ENCODE measurements at regions not wholly inside any gene's neighbourhood (a gene's known extent, or its start where the extent isn't known, plus 50 kb on each side); places are given as distances from the start of the nearest gene placed in this dataset.

DNA sequence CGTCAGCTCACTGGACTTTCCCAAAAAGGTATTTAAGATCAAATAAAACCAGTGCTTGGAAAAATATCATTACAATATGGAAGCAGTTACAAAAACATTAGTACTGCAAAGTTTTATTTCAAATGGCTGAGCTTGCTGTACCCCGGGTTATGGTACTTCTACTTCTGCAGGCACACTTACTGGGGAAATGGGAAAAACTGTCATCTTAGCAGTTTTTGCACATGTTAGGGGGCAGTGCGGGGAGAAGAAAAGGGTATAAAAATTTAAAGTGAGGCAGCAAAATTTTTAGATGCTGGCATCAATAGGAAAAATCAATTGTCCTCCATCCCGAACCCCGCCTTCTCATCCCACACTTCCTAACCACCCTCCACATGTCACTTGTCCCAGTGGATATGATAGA lies 133.4 kb downstream of the ATG4C start:
- no peak for FAIRE-seq

DNA sequence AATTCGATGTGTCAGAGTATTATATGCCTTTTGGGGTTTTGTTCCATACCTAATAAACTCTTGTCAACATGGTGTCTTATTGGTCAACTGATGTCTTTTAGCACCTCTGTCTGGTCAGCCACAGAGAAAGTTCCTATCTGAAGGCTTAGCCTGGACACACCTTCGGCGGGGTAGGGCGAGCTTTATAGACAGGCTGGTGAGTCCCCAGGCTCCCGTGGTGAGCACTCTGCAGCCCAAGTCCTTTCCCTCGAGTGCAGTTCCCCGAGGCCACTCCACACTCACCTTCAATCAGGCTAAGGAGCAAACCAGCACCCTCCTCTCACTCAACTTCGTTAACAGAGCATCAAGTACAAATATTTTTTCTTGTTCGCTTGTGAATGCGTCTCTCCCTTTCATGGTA lies 133.9 kb downstream of the ATG4C start:
- FAIRE-seq: no peak

DNA sequence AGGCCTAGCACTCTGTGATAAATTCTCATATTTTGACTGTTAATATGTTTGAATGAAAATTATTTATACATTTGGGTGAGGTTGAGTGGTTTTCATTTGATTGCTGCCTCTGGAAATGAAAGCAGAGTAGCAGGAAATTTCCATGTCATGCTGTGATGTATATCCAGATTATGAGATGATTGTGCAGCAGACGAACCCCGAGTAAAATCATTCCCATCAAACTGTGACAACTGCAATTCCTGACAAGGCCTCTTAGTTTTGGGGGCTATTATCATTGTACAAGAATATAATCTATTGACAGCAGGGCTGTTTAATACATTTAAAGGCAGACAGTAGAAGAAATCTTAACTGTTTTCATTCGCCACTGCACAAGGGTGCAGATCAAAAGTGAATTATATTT lies 134.8 kb downstream of the ATG4C start:
- no peak for FAIRE-seq

DNA sequence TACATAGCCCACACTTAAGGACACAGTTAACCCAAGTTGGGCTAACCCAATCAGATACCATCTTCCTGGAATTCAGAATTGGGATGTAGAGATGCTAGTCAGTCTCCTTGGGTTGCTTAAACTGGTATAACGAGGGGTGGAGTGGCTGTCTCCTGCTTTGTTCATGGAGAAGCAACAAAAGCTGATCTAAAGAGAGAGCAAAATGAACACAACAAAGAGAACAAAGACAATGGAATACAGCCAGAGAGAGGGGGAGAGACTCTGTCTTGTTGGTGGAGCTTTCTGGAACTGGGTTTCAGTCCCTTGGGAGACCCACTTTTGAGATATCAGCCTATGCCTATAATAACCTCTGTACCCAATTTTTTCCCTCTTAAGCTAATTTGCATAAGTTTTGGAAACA lies 138.1 kb downstream of the ATG4C start:
- no peak for FAIRE-seq

DNA sequence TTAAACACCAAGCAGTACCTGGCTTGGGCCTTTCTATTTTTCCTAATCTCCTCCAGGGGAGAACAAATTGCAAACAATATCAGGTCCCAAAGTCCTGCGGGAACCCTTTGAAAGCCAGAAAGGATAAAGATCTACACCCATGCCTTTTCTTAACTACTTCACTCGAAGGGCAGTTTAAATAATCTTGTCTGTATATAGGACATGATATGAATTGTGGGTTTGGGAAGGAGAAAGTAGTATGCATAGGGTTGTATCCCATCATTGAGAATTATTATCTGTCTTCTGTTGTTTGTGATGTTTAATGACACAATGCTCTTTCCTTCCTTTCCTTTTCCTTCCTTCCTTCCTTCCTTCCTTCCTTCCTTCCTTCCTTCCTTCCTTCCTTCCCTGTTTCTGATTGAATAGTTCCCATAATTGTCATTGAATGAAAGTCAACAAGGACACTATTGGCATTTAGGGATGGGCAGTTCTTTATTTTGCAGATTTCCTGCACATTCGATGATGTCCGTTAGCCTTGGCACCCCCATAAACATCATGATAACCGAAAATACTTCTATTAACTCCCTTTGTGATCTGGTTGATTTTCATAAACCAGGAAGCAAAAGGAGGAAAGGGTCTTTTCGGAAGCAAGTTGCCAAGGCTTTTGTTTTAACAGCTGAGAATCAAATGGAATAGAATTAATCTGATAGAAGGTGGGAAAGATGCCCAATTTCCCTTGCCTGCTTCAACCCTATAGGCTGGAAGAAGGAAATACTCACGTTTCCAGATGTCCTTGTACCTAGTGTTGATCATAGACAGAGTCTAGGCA lies 141.3 kb downstream of the ATG4C start:
- FAIRE-seq: no peak

DNA sequence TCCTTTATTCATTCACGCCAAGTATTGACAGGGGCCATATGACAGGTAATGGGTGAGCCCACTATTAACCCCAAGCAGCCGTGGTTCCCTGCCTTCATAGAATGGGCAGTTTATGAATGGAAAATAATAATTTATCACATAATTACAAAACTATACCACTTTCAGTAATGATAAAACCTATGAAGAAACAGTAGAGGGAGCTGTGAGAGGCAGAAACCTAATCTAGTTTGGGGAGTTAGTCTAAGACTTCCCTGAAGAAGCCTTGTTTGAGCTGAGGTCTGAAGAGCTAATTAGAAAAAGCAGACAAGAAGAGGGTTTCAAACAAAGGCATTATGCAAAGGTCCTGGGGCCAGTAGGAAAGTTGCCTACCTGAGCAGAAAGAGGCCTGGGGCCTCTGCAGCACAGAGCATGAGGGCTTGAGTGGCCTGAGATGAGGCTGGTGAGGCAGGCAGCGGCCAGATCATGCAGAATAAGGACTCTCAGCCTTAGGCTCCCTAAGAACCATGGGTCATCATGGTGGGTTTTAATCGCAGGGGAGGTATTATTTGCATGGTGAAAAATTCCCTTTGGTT lies 142.8 kb downstream of the ATG4C start:
- no peak for FAIRE-seq

DNA sequence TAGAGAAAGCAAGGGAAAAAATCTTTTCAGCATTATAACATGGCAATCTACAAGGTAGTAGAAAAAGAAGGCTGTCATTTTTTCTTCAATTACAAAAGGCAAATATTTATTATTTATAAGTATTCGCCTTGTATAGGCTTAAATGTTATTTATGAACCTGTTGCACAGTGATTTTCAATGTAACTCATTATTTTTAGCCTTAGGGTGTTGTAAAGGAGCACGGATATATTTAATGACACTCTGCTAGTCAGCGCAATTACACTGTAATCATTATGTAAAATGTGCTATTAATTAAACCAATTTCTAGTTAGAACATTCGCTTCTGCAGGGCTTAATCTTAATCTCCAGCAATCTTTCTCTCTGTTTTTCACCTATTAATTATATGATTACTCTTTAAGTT lies 145.0 kb downstream of the ATG4C start:
- FAIRE-seq: no peak

DNA sequence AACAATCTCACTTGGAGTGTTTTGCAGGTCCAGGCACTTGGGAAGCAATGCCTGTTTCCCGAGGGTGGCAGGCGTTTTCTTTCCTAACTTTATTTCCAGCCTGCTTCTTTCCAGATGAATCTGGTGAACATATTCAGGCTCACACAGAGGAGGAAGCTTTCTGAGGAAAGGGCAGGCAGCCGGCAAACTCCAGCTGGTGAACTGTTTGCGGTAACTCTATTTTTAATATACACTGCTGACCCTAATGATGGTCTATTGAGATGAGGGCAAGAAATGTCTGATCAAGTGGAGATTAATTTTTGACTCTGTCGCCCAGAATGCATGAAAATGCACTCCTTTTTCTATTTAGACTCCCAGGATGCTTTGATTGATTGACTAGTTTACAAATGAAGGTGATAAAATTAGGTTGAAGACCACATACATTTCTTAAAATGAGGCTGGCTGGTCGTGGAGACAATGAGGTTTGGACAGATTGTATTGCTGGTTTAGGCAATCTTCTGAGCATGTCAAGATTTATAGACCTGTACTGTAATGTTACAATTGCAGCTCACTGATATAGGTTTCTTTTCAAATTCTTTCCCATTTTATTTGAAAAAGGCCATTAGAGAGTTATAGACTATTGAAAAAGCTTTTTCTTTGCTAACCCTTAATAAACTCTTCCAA lies 153.8 kb downstream of the ATG4C start:
- FAIRE-seq: no peak

DNA sequence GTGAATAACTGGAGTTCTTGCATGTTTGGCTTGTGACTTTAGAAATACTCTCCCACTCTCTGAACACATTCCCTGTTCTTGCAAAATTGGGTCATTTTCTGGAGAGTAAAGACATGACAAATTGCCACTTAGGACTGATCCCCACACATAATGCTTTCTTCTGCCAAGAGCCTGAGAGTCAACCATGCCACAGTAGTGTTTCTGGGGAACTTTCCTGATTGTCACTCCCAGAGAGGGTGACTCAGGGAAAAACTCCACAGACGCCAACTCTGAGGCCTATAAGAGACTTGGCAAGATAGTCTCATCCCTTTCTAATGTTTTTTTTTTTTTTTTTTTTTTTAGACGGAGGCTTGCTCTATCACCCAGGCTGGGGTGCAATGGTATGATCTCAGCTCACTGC lies 157.8 kb downstream of the ATG4C start:
- FAIRE-seq: no peak

DNA sequence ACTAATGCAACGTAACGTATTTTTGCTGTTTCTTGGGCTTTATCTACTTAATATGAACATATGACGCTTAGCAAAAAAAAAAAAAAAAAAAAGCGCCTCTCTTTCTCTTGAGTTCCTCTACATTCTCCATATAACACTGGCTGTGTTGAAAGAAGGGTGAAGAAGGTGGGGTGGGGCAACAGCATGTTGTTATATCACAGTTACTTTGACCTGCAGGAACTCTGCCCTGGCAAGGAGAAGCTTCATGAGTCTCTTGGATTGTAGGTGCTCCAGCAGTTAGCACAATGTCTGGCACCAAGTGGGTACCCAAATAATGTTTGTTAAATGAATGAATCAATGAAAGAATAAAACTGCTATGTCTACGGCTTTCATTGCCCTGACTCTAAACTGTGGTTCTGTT lies 162.6 kb downstream of the ATG4C start:
- no peak for FAIRE-seq

DNA sequence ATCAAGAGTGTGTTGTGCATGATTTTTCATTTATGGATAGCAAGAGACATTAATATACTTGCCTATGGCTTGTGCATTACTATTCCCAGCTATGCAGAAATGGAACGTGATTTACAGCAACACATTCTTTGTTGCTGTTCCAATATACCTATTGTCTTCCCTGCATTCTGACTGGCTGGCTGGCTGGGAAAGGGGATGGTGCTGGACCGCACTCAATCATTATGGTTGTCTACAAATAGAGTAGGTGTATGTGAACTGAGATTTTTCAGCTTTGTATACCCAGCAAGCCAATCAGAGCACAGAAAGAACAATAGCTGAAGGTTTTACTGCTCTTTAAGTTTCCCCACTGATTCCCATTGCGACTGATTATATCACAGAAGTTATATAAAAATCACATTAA lies 167.5 kb downstream of the ATG4C start:
- FAIRE-seq: no peak

DNA sequence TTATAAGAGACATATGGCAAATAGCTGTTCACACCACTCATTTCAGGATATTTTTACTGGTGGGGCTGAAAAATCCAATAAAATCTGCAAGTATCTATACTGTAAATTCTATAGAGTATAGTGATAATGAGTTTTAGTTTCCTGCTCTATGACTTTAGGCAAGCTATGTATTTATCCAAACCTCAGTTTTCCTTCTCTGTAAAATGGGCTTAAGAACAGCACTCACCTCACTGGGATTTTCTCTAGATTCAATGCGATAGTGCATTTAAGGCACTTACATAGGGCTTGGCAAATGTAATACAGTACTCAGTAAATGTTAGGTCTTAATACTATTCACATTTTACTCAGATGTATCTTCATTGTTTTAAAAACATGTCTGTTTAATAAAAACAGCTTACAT lies 168.7 kb downstream of the ATG4C start:
- no peak for FAIRE-seq

DNA sequence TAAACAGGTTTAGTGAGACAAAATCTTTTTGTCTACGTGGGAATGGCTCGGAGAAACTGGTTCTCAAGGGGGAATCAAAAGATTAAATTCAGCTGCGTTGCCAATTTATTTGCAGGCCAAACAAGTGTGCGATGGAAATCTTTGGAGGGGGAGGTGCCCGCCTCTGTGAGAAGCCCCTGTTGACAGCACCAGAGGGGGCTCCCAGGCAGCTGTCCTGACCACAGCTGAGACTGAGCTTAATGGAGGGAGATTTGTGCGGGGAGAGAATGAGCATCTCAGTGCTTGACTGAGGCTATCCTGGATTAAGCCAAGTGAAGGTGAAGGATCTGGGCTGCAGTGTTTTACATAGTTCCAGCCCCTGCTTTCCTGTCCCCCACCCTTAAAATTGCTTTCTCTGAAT lies 169.7 kb downstream of the ATG4C start:
- FAIRE-seq: no peak

DNA sequence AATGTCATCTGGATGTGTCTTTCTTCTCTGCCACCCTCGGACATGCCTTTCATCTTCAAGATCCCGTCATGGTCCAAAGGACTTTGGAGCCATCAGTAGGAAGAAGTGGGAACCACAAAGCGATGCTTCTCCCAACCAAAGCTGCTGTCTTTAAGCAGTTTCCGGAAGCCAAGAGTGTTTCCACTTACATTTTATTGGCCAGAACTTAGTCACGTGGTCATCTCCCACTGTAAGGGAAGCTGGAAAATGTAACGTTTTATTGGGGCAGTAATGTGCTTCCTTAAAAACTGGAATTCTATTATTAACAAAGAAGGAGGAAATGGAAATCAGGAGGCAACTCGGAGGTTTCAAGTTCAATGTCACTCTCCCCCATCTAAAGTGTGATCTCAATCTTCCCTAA lies 170.8 kb downstream of the ATG4C start:
- no peak for FAIRE-seq

DNA sequence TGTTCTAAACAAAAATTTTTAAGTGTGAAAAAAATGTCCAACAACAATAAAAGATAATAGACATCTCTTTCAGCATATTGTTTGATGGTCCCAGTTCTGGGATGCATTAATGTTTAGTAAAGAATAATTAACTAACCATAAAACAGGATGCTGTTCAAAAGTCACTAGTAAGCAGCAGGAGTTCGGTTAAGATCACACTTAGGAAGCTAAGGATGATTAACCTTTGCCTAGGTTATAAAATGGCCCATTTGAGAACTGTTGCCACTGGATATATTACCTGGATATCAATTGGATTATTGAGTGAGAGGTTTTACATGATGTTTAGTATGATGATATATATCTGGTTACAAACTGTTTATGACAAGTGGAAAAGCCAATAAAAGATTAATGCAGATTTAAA lies 171.7 kb downstream of the ATG4C start:
- FAIRE-seq: no peak

DNA sequence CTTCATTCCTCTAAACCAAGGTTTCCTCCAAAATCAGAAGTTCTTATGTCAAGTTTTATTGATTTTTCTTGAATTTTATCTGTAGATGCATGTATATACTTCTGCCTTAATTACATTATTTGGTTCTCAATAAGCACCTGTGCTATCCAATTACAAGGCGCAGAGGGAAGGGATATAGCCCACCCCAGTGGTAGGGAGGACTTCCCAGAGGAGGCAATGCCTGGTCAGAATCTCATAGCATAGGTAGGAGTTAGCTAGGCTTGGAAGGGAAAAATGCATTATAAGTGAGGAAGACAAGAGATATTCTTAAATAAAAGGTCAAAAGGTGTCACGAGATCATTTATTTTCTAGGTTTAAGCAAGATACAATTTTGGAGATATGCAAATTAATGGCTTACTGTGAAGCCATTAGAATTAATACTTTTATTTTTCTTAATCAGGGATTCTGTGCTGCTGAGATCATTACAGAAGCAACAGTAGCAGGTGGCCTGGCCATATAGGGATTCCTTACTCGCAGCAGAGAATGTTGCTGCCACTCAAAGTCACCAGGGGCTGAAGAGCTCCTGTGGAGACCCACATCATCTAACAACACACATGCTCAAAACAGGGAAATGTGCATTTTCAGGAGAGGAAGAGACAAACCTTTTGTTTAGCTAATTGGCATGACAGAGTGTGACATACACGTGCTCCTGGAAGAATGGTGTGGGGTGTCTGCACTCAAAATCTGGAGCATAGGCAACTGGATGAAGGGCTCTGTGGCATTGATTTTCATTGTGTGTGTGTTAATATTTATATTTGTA lies 178.3 kb downstream of the ATG4C start:
- FAIRE-seq: no peak

DNA sequence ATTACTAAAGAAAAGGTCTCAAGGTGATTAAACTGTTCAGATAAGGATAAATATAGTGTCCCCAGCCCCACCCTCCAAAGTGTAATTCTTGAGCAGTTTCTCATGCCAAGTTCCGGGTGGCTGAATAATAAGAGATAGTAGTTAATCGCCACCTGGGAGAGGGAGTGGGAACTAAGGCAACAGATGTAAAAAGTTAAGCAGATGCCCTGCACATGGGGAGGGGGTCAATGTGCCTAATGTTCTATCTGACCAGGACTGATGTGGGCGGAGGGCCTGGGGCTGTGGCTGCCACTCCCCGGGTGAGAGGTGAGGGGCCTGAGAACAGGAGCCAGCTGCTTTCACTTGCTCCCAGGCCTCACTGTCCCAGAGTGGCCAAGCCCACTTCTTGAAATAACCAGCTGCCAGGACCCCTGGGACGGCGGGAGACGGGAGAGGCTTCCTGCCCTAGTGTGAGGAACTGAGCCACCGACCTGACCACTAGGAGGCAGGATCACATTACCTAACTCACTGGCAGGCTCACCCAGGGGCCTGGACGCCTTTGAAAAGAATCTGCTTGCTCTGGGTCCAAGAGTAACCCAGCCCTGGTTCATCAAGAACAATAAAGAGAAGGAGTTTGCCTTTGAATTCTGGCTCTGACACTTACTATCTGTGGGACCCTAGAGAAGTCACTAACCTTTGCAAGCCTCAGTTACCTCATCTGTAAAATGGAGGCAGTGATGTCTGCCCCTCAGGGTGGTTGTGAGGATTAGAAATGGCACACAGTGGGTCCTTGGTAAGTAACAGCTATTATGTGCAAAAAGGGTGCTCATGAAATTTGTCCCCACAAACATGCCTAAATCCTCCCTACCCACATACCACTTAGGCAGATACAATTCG lies 179.2 kb downstream of the ATG4C start:
- no peak for FAIRE-seq

DNA sequence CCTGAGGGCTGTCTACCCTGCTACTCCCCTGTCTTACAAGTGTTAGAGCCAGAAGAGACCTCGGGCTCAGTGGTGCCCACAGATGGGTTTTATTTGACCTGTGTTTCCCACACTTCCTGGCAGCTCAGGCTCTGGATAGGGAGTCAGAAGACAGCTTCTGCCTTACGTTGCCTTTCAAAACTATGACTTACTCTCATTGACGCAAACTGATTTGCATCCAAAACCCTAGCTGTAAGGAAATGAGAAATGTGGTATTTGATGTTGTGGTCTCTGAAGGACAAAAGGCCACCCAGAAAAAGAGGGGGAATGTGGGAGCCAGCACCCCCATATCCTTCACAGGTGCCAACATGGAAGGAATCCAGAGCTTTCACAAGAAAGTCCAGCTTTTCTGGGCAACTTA lies 180.2 kb downstream of the ATG4C start:
- FAIRE-seq: no peak

DNA sequence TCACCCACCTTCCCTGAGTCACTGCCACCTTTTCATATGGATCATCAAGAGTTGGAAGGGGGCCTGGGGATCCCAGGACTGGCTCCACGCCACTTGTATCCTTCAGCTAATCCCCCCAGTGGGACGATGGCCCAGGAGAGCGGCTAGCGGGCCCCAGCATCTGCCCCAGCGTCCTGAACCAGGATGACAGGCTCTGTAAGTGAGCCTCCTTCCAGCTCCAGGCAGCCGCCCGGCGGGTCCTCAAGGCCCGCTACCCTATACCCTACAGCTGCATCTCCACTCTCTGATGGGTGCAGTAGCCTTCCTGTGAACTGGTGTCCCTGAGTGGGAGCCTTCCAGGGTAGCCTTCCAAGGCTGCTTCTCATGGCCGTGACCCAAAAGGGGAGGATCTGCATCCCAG lies 183.1 kb downstream of the ATG4C start:
- no peak for FAIRE-seq

DNA sequence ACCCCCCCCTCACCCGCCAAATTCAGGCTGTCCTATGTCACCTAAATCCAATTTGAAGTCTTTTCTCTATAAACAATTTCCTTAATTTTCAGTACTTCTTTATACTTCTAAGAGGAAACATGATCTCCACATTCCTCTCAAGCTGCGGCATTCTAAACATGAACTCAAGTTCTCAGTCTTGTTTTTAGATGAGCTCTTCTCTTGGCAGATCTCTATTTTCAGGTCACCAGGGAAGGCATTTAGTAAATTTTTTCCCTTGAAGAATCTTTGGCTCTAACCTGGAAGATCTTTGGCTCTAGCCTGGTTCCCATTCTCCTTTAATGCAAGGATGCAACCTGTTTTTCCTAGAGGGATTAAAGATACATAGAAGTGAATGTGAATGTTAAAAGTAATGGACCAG lies 193.4 kb downstream of the ATG4C start:
- no peak for FAIRE-seq

DNA sequence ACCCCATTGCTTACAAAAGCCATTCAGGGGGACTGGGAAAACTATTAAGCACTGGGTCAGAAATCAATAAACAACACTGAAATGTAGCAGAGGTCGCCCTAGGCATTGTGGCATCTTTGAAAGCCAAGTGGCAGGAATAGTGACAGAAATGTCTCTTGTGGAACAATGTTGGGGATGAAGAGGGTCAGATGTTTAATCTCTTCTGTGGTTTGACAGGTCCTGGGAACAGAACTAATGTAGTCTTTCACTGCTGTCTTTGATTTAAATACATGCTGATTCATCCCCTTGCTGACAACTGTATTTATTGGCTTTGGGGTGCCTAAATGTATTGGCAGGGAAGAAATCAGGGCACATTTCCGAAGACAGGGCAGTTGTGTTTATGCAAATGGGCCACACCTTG lies 194.8 kb downstream of the ATG4C start:
- FAIRE-seq: no peak

DNA sequence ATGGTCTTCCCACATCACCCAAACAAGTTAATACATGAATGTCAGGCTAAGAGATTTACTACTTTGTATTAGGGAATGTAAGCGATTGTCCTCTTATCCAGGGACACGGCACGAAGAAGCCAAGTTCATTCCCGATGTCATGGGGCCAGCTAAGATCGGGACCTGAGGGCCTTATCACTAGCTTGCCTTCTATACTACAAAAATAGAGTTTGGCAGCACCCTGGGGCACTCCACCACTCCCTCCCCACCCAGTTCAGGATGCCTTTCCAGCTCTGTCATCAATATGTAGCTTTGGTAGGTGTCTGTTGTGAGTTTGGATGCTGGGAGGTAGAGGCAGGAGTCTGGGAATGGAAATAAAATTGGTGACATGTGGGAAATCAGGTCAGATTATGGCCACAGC lies 197.5 kb downstream of the ATG4C start:
- no peak for FAIRE-seq

DNA sequence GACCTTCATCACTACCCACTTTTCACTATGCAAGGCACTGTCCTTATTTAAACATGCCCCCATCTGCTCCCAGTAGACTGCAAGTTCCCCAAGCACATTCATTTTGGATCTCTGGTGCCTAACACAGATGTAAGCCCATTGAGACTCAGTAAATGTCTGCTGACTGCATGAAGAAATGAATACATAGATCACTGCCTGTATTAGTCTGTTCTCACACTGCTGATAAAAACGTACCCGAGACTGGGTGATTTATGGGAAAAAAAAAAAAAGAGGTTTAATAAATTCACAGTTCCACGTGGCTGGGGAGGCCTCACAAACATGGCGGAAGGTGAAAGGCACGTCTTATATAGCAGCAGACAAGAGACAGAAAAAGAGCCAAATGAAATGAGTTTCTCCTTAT lies 204.9 kb downstream of the ATG4C start:
- no peak for FAIRE-seq
